ENCODE measurements at regions not wholly inside any gene's neighbourhood (a gene's known extent, or its start where the extent isn't known, plus 50 kb on each side); places are given as distances from the start of the nearest gene placed in this dataset.

GRCh38 chr11:114964676-114965214 is 286.4 kb downstream of the NXPE2 start:
- Histone ChIP-seq H3K4me1 (no peaks in the 10 kb centered on the region), H3K9me3 (no peaks in the 10 kb centered on the region), H3K27ac (no peak overlapping the region), H3K4me3 (no peak overlapping the region), H3K36me3 (no peaks in the 10 kb centered on the region), H3K27me3 (no peaks in the 10 kb centered on the region)
- 34 to 61% methylated on average over 4 of the region's 4 CpGs for WGBS, 2 donors
- intact Hi-C loops (cut with DNase I) = no loop called here
- TF ChIP-seq POLR2A (IDR thresholded peaks at IDR 0.05) (no peak), EP300 (IDR thresholded peaks at IDR 0.05) (no peak), CTCF (IDR thresholded peaks at IDR 0.05) (no peak), POLR2AphosphoS5 (IDR thresholded peaks at IDR 0.05) (no peak)
- DNase-seq = no peak

DNA sequence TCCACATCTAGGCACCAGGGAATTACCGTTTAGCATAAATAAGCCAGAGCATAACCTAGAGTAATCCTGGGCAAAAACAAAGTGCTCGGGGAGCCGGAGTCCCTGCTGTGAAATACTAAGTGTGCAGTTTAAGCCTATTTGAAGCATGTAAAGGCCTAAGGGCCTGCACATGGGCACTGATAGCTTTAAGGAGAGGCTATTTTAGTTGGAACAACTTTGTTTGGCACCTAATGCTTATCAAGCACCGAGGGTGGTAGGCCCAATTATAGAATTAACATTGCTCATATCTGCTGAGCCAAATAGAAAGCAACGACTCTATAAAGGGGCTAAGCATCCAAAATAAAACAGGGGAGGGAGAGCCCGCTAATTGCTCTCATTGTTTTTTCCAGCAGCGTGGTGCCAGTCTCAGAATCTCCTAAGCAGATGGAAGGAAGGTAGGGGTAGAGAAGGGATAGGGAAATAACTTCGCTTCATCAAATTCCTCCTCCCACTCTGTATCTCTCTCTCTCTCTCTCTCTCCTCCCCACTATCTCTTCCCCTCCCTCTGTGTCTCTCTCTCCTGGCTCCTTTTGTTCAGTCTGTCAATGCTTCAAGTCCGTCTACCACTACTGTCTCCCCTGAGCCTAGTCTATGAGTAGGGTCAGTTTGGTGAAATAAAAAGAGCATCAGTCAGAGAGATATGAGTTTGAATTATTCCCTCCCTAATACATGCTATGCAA is 292.8 kb downstream of the NXPE2 start:
- intact Hi-C loops (cut with DNase I) = no loop called here
- TF ChIP-seq POLR2AphosphoS5 (IDR thresholded peaks at IDR 0.05) (no peak), EP300 (IDR thresholded peaks at IDR 0.05) (no peak), POLR2A (IDR thresholded peaks at IDR 0.05) (no peak), CTCF (IDR thresholded peaks at IDR 0.05) (no peak)
- no peak for DNase-seq
- H3K4me3 ChIP-seq = no peak overlapping the region
- no peaks in the 10 kb centered on the region for H3K27me3 ChIP-seq
- no peak overlapping the region for H3K27ac ChIP-seq
- WGBS, 2 donors = 85 to 88% methylated on average over 9 of the region's 9 CpGs
- H3K4me1 ChIP-seq = no peaks in the 10 kb centered on the region
- no peaks in the 10 kb centered on the region for H3K9me3 ChIP-seq
- H3K36me3 ChIP-seq = no peaks in the 10 kb centered on the region

DNA sequence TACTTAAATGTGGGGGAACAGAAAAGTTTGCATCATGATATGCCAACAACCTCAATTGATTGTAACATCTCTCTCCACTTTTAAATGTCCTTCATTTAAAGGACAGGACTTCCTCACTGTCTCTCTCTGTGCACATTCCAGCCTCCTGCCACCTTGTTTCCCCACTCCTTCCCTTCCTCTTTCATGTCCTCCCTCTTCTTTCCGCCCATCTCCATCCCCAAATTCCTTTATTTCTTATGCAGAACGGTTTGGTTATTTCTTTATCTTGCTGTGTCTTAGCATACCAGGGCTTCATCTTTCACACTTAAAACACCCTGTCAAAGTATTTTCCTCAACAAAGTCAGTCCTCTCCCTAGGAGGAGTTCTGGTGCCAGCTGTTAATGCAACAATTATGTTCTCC is 293.8 kb downstream of the NXPE2 start:
- no peaks in the 10 kb centered on the region for H3K27me3 ChIP-seq
- TF ChIP-seq POLR2A (IDR thresholded peaks at IDR 0.05) (no peak), POLR2AphosphoS5 (IDR thresholded peaks at IDR 0.05) (no peak), EP300 (IDR thresholded peaks at IDR 0.05) (no peak), CTCF (IDR thresholded peaks at IDR 0.05) (no peak)
- intact Hi-C loops (cut with DNase I) = no loop called here
- H3K9me3 ChIP-seq = no peaks in the 10 kb centered on the region
- 51 to 64% methylated on average over 2 of the region's 2 CpGs for WGBS, 2 donors
- no peak overlapping the region for H3K27ac ChIP-seq
- H3K36me3 ChIP-seq = no peaks in the 10 kb centered on the region
- no peak overlapping the region for H3K4me3 ChIP-seq
- no peak for DNase-seq
- no peaks in the 10 kb centered on the region for H3K4me1 ChIP-seq

- no peaks in the 10 kb centered on the region for H3K36me3 ChIP-seq
- no peak for DNase-seq
- no peaks in the 10 kb centered on the region for H3K4me1 ChIP-seq
- H3K4me3 ChIP-seq = no peak overlapping the region
- intact Hi-C loops (cut with DNase I) = no loop called here
- H3K27me3 ChIP-seq = no peaks in the 10 kb centered on the region
- TF ChIP-seq POLR2AphosphoS5 (IDR thresholded peaks at IDR 0.05) = no peak
- TF ChIP-seq CTCF (IDR thresholded peaks at IDR 0.05) = no peak
- TF ChIP-seq EP300 (IDR thresholded peaks at IDR 0.05) = no peak
- no peak for TF ChIP-seq POLR2A (IDR thresholded peaks at IDR 0.05)
- 78 to 83% methylated on average over 4 of the region's 4 CpGs for WGBS, 2 donors
- H3K9me3 ChIP-seq = no peaks in the 10 kb centered on the region
- H3K27ac ChIP-seq = no peak overlapping the region
Observed at GRCh38 chr11:114977651-114978050, 299.3 kb downstream of the NXPE2 start.

DNA sequence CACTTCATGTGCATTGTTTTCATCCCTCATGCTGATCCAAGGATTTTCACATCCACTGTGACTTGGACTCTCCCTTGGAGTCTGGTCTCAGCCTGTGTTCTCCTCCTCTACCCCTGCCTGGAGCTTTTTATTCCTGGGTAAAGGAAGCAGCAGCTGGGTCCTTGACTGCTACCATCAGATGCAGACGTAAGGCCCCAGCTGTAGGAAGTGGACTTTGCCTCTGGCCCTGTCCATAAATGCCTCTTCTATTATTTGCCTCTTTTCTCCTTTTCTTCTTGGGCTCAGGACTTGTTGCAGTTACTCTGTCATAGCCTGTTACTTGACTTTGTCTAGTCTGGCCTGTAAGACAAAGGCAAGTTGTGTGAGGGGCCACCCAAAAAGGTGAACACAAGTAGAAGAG is 303.8 kb downstream of the NXPE2 start:
- H3K27ac ChIP-seq = no peak overlapping the region
- 8 to 52% methylated on average over 1 of the region's 1 CpG for WGBS, 2 donors
- H3K27me3 ChIP-seq = no peaks in the 10 kb centered on the region
- no peaks in the 10 kb centered on the region for H3K36me3 ChIP-seq
- intact Hi-C loops (cut with DNase I) = no loop called here
- DNase-seq = no peak
- H3K4me3 ChIP-seq = no peak overlapping the region
- H3K9me3 ChIP-seq = no peaks in the 10 kb centered on the region
- H3K4me1 ChIP-seq = no peaks in the 10 kb centered on the region
- no peak for TF ChIP-seq POLR2AphosphoS5 (IDR thresholded peaks at IDR 0.05)
- no peak for TF ChIP-seq EP300 (IDR thresholded peaks at IDR 0.05)
- TF ChIP-seq CTCF (IDR thresholded peaks at IDR 0.05) = no peak
- no peak for TF ChIP-seq POLR2A (IDR thresholded peaks at IDR 0.05)
